AG09319 (cell line): ENCODE measurements at regions not wholly inside any gene's neighbourhood (a gene's known extent, or its start where the extent isn't known, plus 50 kb on each side); places are given as distances from the start of the nearest gene placed in this dataset.

Source experiments
- DNase-seq: peaks from one replicate; pipeline ENCODE4 v3.0.0-alpha.2; 2010; ENCODE audit warnings: low read depth; ENCODE audit errors: extremely low read depth
- TF ChIP-seq, protein P1 (sequence below): IDR thresholded peaks from 2 replicates; pipeline ENCODE4 v1.5.1; 2011; ENCODE audit warnings: low read depth, mild to moderate bottlenecking, inconsistent platforms, low read length, moderate library complexity

- TF ChIP-seq, protein P1, sequence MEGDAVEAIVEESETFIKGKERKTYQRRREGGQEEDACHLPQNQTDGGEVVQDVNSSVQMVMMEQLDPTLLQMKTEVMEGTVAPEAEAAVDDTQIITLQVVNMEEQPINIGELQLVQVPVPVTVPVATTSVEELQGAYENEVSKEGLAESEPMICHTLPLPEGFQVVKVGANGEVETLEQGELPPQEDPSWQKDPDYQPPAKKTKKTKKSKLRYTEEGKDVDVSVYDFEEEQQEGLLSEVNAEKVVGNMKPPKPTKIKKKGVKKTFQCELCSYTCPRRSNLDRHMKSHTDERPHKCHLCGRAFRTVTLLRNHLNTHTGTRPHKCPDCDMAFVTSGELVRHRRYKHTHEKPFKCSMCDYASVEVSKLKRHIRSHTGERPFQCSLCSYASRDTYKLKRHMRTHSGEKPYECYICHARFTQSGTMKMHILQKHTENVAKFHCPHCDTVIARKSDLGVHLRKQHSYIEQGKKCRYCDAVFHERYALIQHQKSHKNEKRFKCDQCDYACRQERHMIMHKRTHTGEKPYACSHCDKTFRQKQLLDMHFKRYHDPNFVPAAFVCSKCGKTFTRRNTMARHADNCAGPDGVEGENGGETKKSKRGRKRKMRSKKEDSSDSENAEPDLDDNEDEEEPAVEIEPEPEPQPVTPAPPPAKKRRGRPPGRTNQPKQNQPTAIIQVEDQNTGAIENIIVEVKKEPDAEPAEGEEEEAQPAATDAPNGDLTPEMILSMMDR = no peak
- no peak for DNase-seq
These were observed 80.8 kb upstream of the CRHR1 start for GRCh38 chr17:45703348-45703747.

- DNase-seq = no peak
- TF ChIP-seq, protein P1 = no peak
These were observed 80.3 kb upstream of the CRHR1 start for GRCh38 chr17:45703806-45704205.

GRCh38 chr17:45704251-45704650 is 79.9 kb upstream of the CRHR1 start:
- TF ChIP-seq, protein P1 = no peak
- no peak for DNase-seq

DNA sequence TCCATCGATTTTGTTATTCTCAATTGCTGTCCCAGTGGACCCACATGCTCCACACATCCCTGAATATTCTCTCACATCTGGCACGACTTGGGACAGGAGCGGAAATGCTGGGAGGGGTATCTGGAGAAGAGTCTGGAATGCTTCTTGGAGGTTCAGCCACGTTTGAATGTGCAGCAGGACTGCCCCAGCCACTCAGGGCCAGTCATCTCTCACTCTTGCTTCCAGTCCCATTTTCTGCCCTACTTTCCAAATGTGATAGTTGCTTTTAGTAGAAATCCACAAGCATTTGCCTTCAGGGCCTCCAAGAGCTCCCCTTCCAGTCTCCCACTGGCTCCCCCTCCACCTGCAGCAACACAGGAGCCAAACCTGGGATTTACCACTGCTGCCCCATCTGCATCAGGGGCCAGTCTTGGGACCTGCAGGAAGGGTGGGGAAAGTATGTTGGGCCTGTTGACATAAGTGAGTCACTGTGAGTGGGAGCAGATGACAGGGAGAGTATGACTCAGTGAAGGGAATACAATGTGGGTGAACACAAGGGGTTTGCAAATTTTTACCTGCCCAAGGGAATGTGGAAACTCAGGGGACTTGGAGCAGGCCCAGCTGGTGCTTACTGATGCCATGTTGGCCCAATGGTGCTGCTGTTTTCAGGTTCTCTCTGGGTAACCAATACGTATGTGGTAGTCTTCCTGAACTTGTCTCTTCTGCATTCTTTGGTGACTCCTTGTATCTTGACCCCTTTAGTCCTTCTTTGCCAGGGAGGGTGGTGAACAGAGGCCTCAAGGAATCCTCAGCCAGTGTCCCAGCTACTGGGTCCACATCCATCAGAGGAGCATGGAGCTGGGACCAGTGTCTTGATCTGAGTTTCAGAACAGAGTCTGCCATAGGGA is 78.8 kb upstream of the CRHR1 start:
- TF ChIP-seq, protein P1 = no peak
- DNase-seq = no peak

- TF ChIP-seq, protein P1 = no peak
These were observed 78.1 kb upstream of the CRHR1 start for GRCh38 chr17:45706033-45706432.

GRCh38 chr17:45708707-45709290 is 75.3 kb upstream of the CRHR1 start:
- TF ChIP-seq, protein P1 = no peak
- no peak for DNase-seq

More at GRCh38 chr17:45706033-45706432, 78.1 kb upstream of the CRHR1 start:
- no peak for DNase-seq

DNA sequence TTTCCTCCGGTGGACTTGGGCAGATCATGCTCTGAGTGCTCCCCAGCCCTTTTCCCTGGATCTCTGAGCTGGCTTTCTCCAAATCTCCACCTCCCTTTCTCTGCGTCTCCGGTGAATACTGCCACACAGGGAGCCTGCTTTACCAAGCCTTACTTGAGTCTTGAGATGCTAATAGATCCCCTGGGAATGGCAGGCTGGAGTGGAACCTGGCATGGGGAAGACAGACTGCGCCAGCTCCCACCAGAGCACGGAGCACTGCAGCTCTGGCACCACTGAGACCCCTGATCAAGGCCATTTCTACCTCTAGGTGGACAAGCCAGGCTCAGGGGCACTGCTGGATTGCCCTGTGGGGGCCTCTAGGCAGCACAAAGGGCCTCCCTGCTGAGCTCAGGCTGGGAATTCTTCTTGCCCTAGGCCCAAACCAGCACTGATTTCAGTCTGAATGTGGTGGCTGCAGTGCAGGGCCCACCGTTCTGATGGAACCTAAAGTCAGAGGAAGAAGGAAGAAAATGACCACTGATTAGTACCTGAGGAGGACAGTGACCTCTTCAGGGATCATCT is 74.3 kb upstream of the CRHR1 start:
- DNase-seq = no peak
- TF ChIP-seq, protein P1 = no peak
